Fibroblast of lung (primary cell): ENCODE measurements at regions not wholly inside any gene's neighbourhood (a gene's known extent, or its start where the extent isn't known, plus 50 kb on each side); places are given as distances from the start of the nearest gene placed in this dataset.

ENCODE experiments used
- EZH2 ChIP-seq: IDR thresholded peaks from 2 replicates; pipeline ENCODE4 v1.5.1; 2012; ENCODE audit warnings: low read length, control low read depth, mild to moderate bottlenecking; ENCODE audit errors: missing control alignments
- TF ChIP-seq, protein P1 (sequence below), 2 donors: IDR thresholded peaks in 1 of 2; conservative IDR thresholded peaks in 1 of 2; 1 replicate in 1 of 2; 2 replicates in 1 of 2; pipeline ENCODE4 v1.5.1; 2011 to 2012; ENCODE audit warnings: low read length in 2 of 2, control low read depth in 1 of 2, inconsistent platforms in 1 of 2, low read depth in 1 of 2, mild to moderate bottlenecking in 1 of 2

DNA sequence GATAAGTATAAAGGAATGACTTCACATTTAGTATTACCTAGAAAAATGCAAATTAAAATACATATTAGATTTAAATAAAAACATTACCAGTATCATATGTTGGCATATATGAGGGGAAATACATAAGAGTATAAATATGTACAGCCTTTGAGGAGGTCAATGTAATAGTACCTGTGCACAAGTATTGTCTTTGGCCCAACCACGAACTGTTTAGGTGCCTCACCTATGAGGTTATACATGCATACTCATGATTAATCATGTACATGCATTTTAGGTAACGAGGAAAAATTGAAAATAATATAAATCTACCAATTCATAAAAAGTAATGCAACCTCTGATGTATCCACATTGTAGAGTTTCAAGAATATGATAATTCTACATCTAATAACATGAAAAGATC is 909.8 kb downstream of the METTL15 start:
- TF ChIP-seq, protein P1, sequence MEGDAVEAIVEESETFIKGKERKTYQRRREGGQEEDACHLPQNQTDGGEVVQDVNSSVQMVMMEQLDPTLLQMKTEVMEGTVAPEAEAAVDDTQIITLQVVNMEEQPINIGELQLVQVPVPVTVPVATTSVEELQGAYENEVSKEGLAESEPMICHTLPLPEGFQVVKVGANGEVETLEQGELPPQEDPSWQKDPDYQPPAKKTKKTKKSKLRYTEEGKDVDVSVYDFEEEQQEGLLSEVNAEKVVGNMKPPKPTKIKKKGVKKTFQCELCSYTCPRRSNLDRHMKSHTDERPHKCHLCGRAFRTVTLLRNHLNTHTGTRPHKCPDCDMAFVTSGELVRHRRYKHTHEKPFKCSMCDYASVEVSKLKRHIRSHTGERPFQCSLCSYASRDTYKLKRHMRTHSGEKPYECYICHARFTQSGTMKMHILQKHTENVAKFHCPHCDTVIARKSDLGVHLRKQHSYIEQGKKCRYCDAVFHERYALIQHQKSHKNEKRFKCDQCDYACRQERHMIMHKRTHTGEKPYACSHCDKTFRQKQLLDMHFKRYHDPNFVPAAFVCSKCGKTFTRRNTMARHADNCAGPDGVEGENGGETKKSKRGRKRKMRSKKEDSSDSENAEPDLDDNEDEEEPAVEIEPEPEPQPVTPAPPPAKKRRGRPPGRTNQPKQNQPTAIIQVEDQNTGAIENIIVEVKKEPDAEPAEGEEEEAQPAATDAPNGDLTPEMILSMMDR (conservative IDR thresholded peaks at IDR 0.05 in 1 of 2, IDR thresholded peaks at IDR 0.05 in 1 of 2; ENCODE audit: low read depth in 1 of 2, low read length in 2 of 2) = no peak
- TF ChIP-seq EZH2 = no peak
